Epithelial cell of proximal tubule (primary cell): ENCODE measurements at regions not wholly inside any gene's neighbourhood (a gene's known extent, or its start where the extent isn't known, plus 50 kb on each side); places are given as distances from the start of the nearest gene placed in this dataset.

Experiments used
- DNase-seq: peaks from one replicate; pipeline ENCODE4 v3.0.0-alpha.2; 2011; ENCODE audit warnings: low read depth
- H3K4me3 ChIP-seq: 2 replicates; pipeline ENCODE4 v1.5.1; 2011; ENCODE audit warnings: low read depth, mild to moderate bottlenecking, low read length
- CTCF ChIP-seq: conservative IDR thresholded peaks from 2 replicates; pipeline ENCODE4 v1.5.1; 2012; ENCODE audit warnings: low read depth, mild to moderate bottlenecking, low read length

GRCh38 chr9:84613431-84613830 is 56.1 kb upstream of the NTRK2 start:
- no peak overlapping the region for H3K4me3 ChIP-seq
- TF ChIP-seq CTCF, result no peak

GRCh38 chr9:84615544-84615943 is 54.0 kb upstream of the NTRK2 start:
- no peak for TF ChIP-seq CTCF
- no peak overlapping the region for H3K4me3 ChIP-seq
- no peak for DNase-seq

More at GRCh38 chr9:84613431-84613830, 56.1 kb upstream of the NTRK2 start:
- no peak for DNase-seq

GRCh38 chr9:84617411-84618029 is 52.0 kb upstream of the NTRK2 start:
- no peak overlapping the region for H3K4me3 ChIP-seq
- DNase-seq, result no peak
- TF ChIP-seq CTCF, result no peak
